Hepatocyte (in vitro differentiated cells): ENCODE measurements at regions not wholly inside any gene's neighbourhood (a gene's known extent, or its start where the extent isn't known, plus 50 kb on each side); places are given as distances from the start of the nearest gene placed in this dataset.
"Not testable (repeated sequence)": the region's sequence is repeated elsewhere in the genome, so short reads cannot be mapped to it uniquely, and the experiment has no call there.

Source experiments
- EZH2 ChIP-seq: fragments of 200-600 bp; sonication (generic); IDR thresholded peaks from 2 replicates; pipeline ENCODE4 v1.6.1; 2016; ENCODE audit warnings: antibody characterized with exemption, mild to moderate bottlenecking, borderline replicate concordance
- EZH2phosphoT487 ChIP-seq: fragments of 200-600 bp; sonication (generic); IDR thresholded peaks from one replicate; pipeline ENCODE4 v1.6.1; 2018; ENCODE audit warnings: antibody characterized with exemption, mild to moderate bottlenecking, low read depth, moderate library complexity; ENCODE audit not compliant: unreplicated experiment, severe bottlenecking
- TF ChIP-seq, protein P1 (sequence below): fragments of 200-600 bp; sonication (generic); IDR thresholded peaks from 2 replicates; pipeline ENCODE4 v1.5.1; 2016; ENCODE audit warnings: antibody characterized with exemption, mild to moderate bottlenecking; ENCODE audit not compliant: poor library complexity

DNA sequence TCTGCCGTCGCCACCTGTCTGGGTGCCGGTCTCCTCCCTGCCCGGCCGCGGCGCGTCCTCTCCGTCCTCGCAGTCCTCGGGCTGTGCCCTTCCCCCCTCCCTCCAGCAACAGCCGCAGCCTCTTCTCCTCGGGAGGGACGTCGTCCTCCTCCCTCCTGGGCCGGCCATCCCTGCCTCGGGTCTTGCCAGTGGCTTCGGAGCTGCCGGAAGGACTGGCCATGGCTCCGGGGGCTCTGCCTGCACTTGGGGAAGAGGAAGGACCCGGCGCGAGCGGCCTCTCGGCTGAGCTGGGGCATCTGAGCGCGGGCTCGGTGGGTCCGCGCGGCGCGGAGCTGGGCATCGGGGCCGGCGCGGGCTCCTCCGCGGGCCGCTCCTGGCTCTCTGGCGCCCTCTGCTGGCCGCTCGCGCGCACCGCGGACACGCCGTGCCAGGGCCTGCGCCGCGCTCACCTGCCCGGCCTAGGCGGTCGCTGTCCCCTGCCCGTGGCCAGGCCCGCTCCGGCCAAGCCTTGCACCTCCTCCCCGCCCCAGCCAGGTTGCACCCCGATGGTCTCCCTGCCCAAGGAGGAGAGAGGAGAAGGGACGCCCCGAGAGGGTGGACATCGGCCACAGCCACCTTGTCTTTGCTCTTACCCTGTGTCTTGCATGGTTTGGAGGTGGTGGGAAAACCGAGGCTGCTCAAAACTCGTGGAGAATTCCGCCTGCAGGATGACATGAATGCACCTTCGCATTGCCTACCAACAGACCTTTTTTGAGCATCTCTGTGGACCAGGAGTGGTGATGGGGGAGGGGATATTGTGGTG is 83.9 kb upstream of the FRG2C start:
- not testable (repeated sequence) for TF ChIP-seq EZH2, EZH2phosphoT487
- TF ChIP-seq, protein P1, sequence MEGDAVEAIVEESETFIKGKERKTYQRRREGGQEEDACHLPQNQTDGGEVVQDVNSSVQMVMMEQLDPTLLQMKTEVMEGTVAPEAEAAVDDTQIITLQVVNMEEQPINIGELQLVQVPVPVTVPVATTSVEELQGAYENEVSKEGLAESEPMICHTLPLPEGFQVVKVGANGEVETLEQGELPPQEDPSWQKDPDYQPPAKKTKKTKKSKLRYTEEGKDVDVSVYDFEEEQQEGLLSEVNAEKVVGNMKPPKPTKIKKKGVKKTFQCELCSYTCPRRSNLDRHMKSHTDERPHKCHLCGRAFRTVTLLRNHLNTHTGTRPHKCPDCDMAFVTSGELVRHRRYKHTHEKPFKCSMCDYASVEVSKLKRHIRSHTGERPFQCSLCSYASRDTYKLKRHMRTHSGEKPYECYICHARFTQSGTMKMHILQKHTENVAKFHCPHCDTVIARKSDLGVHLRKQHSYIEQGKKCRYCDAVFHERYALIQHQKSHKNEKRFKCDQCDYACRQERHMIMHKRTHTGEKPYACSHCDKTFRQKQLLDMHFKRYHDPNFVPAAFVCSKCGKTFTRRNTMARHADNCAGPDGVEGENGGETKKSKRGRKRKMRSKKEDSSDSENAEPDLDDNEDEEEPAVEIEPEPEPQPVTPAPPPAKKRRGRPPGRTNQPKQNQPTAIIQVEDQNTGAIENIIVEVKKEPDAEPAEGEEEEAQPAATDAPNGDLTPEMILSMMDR = peak; percentile 48
